Lung (tissue), 11 donors: ENCODE measurements at regions not wholly inside any gene's neighbourhood (a gene's known extent, or its start where the extent isn't known, plus 50 kb on each side); places are given as distances from the start of the nearest gene placed in this dataset.
"Not testable (repeated sequence)": the region's sequence is repeated elsewhere in the genome, so short reads cannot be mapped to it uniquely, and the experiment has no call there.

ENCODE experiments used
- ATAC-seq: fragments of 200-7000 bp; cut with Tn5 transposase; one replicate; pipeline ENCODE4 v1.9.1; 2020; ENCODE audit warnings: moderate number of reproducible peaks; ENCODE audit not compliant: insufficient read depth, low FRiP score
- DNase-seq, 3 donors: peaks; one replicate each; pipeline ENCODE4 v3.0.0-alpha.2; 2013 to 2017
- H3K27ac ChIP-seq, 2 donors: one replicate each; pipeline ENCODE4 v1.5.1; 2013; ENCODE audit warnings: mild to moderate bottlenecking in 2 of 2, moderate library complexity in 2 of 2, control low read depth in 1 of 2, inconsistent platforms in 1 of 2, low read depth in 1 of 2, low read length in 1 of 2
- H3K27me3 ChIP-seq, 3 donors: one replicate each; pipeline ENCODE4 v1.5.1; 2013; ENCODE audit warnings: low read length in 2 of 3; ENCODE audit not compliant: control insufficient read depth in 3 of 3, insufficient read depth in 3 of 3
- H3K36me3 ChIP-seq, 4 donors: one replicate each; pipeline ENCODE4 v1.5.1; 2013; ENCODE audit warnings: low read length in 4 of 4, mild to moderate bottlenecking in 1 of 4, moderate library complexity in 1 of 4; ENCODE audit not compliant: control insufficient read depth in 4 of 4, insufficient read depth in 4 of 4
- H3K4me1 ChIP-seq, 5 donors: one replicate each; pipeline ENCODE4 v1.5.1; 2013; ENCODE audit warnings: low read length in 5 of 5, mild to moderate bottlenecking in 2 of 5, moderate library complexity in 1 of 5; ENCODE audit not compliant: control insufficient read depth in 5 of 5, insufficient read depth in 5 of 5
- H3K4me3 ChIP-seq: one replicate; pipeline ENCODE4 v1.5.1; 2013; ENCODE audit warnings: mild to moderate bottlenecking, control low read depth, moderate library complexity
- H3K9ac ChIP-seq, 2 donors: one replicate each; pipeline ENCODE4 v1.5.1; 2013; ENCODE audit warnings: low read length in 2 of 2, control low read depth in 1 of 2; ENCODE audit not compliant: insufficient read depth in 1 of 2
- H3K9me3 ChIP-seq, 4 donors: one replicate each; pipeline ENCODE4 v1.5.1; 2013; ENCODE audit warnings: low read length in 3 of 4, mild to moderate bottlenecking in 1 of 4, moderate library complexity in 1 of 4; ENCODE audit not compliant: control insufficient read depth in 4 of 4, insufficient read depth in 3 of 4
- CTCF ChIP-seq: IDR thresholded peaks from 2 replicates; pipeline ENCODE4 v1.5.1; 2012; ENCODE audit warnings: mild to moderate bottlenecking; ENCODE audit errors: control extremely low read depth, extremely low read depth
- WGBS, 2 donors: extraction: QIAGEN DNeasy Blood & Tissue Kit; methylation state at CpG; one replicate each; pipeline ENCODE4 v1.1.7; 2013; 5-methylcytosine and 5-hydroxymethylcytosine counted together
- donor health status: control.
- donor health status: control.
- donor health status: Bipolar disorder and iron deficiency.
- donor health status: healthy.
- donor health status: DM: yes; HTN: yes; CAD: no.

GRCh38 chr4:62434921-62435320, 1234.8 kb downstream of the ADGRL3 start:
- no peaks in the 10 kb centered on the region for H3K27me3 ChIP-seq
- H3K9me3 ChIP-seq = peaks cover 0 to 4% (median 0%) of the 10 kb centered on the region in 4 donors
- H3K36me3 ChIP-seq = no peaks in the 10 kb centered on the region
- DNase-seq = no peak
- no peak for TF ChIP-seq CTCF
- H3K4me1 ChIP-seq = no peaks in the 10 kb centered on the region
- no peak for ATAC-seq
- H3K4me3 ChIP-seq = no peak overlapping the region
- H3K9ac ChIP-seq = no peak overlapping the region
- H3K27ac ChIP-seq = no peak overlapping the region

DNA sequence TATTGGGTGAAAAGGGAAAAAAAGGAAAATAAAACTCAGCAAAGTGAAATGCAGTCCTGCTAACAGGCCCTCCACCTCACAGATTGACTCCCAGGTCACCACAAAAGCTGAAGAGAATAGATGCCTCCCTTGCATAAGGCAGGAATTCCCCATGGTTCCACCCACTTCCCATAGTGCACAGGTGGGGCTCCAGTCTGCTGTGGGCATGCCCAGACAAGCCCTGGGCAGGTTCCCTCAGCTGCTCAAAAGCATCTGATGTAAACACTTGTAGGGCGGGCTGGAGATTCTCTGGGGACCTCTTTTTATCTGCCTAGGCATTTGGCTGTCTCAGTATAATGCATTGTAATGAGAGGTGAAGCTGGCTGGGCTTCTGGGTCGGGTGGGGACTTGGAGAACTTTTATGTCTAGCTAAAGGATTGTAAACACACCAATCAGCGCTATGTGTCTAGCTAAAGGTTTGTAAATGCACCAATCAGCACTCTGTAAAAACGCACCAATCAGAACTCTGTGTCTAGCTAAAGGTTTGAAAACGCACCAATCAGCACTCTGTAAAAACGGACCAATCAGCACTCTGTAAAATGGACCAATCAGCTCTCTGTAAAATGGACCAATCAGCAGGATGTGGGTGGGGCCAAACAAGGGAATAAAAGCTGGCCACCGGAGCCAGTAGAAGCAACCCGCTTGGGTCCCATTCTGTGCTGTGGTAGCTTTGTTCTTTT, 1231.5 kb downstream of the ADGRL3 start:
- not testable (repeated sequence) for H3K36me3 ChIP-seq, H3K27me3 ChIP-seq, H3K9me3 ChIP-seq, H3K4me3 ChIP-seq, H3K9ac ChIP-seq, H3K4me1 ChIP-seq, H3K27ac ChIP-seq, DNase-seq, ATAC-seq
- 91 to 92% methylated on average over 8 of the region's 8 CpGs for WGBS, 2 donors

- WGBS, 2 donors = 91% methylated on average over 5 of the region's 5 CpGs
These were observed 1229.2 kb downstream of the ADGRL3 start for GRCh38 chr4:62429297-62429696.

GRCh38 chr4:62415256-62415655, 1215.1 kb downstream of the ADGRL3 start:
- no peak for DNase-seq
- ATAC-seq = no peak
- no peak for TF ChIP-seq CTCF
- 84 to 90% methylated on average over 1 of the region's 1 CpG for WGBS, 2 donors
- H3K9me3 ChIP-seq = peaks cover 0 to 2% (median 0%) of the 10 kb centered on the region in 4 donors
- no peak overlapping the region for H3K9ac ChIP-seq
- no peaks in the 10 kb centered on the region for H3K4me1 ChIP-seq
- no peak overlapping the region for H3K4me3 ChIP-seq
- no peaks in the 10 kb centered on the region for H3K27me3 ChIP-seq
- no peaks in the 10 kb centered on the region for H3K36me3 ChIP-seq
- H3K27ac ChIP-seq = no peak overlapping the region

More at GRCh38 chr4:62429297-62429696, 1229.2 kb downstream of the ADGRL3 start:
- Histone ChIP-seq H3K9me3 (peaks cover 0 to 4% (median 0%) of the 10 kb centered on the region in 4 donors), H3K36me3 (no peaks in the 10 kb centered on the region), H3K27me3 (no peaks in the 10 kb centered on the region), H3K9ac (no peak overlapping the region), H3K4me1 (no peaks in the 10 kb centered on the region), H3K4me3 (no peak overlapping the region), H3K27ac (no peak overlapping the region)
- no peak for TF ChIP-seq CTCF
- no peak for DNase-seq
- no peak for ATAC-seq
